Stimulated activated CD8-positive, alpha-beta memory T cell treated with anti-CD3 and anti-CD28 coated beads, Interleukin-7, amount 100 ng/mL, for 4 hours (primary cell): ENCODE measurements at regions not wholly inside any gene's neighbourhood (a gene's known extent, or its start where the extent isn't known, plus 50 kb on each side); places are given as distances from the start of the nearest gene placed in this dataset.

ENCODE experiments used
- DNase-seq, 2 donors: peaks; one replicate each; pipeline ENCODE4 v3.0.0-alpha.2; 2020; ENCODE audit warnings: low read depth in 2 of 2

DNA sequence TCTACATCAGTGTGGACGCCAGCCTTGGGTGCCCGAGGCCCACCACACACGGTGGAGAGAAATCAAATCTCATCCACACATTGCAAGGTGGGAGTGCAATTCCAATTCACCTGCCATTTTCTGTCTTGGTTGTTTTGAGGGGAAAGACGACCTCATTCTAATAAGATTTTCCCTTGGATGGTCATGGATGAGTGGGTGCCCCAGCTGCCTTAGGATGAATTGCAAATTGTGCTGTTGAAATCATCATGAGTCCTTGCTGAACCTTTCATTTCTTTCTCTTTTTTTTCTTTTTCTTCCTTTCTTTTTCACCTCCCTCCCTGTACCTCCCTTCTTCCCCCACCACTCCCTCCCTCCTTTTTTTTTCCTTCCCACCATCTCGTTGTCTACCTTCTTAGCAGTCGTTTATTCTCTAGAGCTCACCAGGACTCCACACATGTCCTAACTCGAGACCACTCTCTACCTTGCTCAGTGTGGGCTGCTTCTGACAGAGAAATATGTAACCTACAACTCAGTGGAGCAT is 266.9 kb upstream of the NFE2L3 start:
- no peak for DNase-seq

DNA sequence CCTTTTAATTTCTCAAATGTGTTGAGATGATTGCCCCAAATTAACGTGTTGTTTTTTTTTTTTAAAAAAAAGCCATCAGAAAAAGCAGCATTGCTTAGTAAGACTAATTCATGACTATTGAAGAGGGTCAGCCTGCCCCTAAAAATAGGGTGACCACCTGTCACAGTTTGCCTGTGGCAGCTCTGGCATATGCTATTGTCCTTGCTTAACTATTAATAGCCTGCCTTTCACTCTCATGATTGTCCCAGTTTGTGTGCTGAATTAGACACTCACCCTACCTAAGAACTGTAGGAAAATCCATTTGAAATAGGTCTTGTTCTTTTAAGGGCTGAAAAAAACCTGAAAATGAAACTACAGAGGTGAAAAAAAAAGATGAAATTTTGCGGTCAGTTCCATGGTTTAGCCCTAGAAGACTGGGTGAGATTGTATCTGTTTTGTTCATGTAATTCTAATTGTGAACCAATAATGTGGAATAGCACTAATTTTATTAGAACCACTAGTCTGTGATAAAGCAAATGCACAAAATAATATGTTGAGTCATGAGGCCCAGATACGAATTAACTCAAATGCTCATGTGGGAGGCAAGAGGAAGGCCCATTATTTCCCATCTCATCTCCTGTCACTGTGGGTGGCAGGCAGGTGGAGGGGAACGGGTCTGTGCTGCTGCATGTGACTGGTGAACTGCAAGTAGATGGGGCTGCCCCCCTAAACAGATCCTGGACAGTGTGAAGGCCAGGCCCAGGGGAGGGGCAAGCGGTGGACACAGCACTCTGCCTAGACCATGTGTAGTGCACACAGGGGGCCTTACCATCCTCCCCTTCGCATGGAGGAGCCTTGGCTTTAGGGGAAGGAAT is 265.4 kb upstream of the NFE2L3 start:
- no peak for DNase-seq

GRCh38 chr7:25887266-25887665 is 264.7 kb upstream of the NFE2L3 start:
- DNase-seq, result no peak

DNA sequence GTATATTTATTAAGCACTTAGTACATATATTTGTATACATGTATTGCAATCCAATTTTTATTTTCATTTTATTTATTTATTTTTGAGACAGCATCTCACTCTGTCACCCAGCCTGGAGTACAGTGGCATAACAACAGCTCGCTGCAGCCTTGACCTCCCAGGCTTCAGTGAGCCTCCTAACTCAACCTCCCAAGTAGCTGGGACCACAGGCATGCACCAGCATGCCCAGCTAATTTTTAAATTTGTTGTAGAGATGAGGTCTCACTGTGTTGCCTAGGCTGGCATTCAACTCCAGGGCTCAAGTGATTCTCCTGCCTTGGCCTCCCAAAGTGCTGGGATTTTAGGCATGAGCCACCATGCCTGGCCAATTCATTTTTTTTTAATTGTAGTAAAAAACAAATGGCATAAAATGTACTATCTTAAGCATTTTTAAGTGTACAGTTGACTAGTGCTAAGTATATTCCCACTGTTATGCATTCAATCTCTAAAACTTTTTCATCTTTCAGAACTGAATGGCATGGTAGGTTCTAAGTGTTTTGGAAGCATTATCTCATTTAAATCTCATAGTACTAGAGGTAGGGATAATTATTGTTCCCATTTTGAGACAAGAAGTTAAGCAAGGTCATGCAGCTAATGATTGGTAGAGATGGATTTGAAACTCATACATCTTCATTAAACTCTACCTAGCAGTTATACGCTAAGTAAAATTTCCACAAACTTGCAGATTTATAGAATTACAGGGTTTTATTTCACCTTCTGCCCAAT is 264.0 kb upstream of the NFE2L3 start:
- DNase-seq, result no peak

GRCh38 chr7:25889765-25890164 is 262.2 kb upstream of the NFE2L3 start:
- no peak for DNase-seq

- DNase-seq, result no peak
Measured at GRCh38 chr7:25891591-25891990, 260.4 kb upstream of the NFE2L3 start.

DNA sequence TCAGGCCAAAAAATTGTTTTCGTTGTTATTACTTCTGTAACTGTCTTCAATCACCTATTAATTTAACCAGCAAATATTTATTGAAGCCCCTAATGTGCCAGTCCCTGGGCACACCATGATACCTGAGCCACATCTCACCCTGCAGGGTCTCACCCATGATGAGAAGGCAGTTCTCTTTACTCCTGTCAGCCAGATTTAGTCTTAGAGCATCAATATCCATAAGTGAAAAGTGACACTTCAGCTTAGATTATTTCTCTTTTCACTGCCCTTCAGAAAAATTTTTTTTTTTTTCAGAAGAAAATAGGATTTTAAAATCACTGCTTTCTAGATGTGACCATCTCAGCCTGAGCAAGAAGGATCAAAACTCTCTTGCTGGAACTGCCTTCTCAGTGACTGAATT is 258.6 kb upstream of the NFE2L3 start:
- no peak for DNase-seq

GRCh38 chr7:25894002-25894901 is 257.7 kb upstream of the NFE2L3 start:
- DNase-seq, result no peak

- DNase-seq, result peak; percentile 25 to 48
Measured at GRCh38 chr7:25894902-25895791, 256.9 kb upstream of the NFE2L3 start.

GRCh38 chr7:25895792-25896171 is 256.2 kb upstream of the NFE2L3 start:
- no peak for DNase-seq

GRCh38 chr7:25897261-25897782 is 254.7 kb upstream of the NFE2L3 start:
- no peak for DNase-seq

- no peak for DNase-seq
Measured at GRCh38 chr7:25900245-25900644, 251.8 kb upstream of the NFE2L3 start.

DNA sequence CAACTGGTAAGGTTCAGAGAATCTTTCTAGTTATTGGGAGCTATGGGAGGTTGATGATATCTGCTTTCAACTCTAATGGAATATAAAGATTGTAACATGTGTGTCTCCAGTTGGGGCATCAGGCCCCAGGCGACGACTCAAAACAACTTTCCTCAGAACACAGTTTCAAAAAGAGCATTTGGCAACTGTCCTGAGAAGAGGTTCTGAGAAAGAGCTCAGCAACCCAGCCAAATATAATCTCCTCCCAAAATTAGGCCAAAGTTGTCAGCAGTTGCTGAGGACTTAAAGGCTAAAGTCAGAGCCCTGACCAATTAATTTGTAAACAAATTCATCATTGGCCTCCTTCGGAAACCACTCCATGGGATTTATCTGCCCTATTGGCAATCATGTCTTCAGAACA is 251.1 kb upstream of the NFE2L3 start:
- DNase-seq, result no peak

GRCh38 chr7:25901658-25902057 is 250.3 kb upstream of the NFE2L3 start:
- no peak for DNase-seq

DNA sequence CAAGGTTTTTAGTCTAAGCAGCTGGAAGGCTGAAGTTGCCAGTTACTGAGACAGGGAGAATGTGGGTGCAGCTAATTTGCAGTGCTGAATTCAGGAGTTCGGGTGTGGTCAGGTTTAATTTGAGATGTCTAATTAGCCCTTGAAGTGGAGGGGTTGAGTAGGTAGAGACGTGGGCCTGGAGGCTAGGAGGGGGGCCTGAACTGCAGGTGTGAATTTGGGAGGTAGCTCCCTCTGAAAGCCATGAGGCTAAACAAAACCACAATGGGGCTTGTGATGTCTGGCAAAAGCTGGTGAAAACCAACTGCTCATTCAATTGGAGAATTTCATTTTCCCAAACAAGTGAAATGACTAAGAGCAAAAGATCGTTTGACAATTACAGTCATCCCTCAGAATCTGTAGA is 246.0 kb upstream of the NFE2L3 start:
- DNase-seq, result no peak

DNA sequence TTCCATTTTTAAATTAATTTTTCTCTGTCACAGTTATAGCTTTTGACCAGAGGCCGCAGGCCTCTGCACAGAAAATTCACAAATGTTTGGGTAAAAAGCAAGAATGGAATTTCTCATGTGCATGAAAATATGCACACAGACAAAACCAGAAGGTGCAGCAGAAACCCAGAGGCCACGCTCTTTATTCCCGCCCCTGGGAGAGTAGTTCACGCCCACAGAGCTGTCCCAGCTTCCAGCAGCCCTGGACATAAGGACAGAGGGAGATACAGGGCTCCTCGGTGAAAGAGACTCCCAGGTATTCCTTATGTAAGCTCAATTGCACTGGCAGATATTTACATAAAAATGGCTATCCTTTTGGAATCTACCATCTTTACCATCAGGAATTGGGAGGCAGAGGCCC is 245.2 kb upstream of the NFE2L3 start:
- no peak for DNase-seq

DNA sequence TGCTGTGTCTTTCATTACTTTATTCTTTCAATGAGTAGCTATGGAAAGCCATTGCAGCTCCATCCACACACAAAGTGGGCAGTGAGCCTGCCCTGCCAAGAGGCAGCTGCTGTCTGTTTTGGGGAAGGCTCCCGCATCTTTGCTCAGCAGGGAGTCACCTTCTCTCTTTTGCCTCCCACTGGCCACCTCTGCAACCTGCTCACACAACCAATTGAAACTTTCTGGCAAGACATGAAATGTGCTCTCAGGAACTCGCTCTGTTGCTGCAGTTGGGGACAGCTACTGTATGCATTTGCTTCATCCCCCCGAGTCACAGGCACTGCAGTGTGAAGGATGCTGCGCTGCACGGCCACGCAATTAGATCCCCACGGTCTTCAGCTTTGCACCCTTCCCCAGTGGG is 244.8 kb upstream of the NFE2L3 start:
- DNase-seq, result no peak

DNA sequence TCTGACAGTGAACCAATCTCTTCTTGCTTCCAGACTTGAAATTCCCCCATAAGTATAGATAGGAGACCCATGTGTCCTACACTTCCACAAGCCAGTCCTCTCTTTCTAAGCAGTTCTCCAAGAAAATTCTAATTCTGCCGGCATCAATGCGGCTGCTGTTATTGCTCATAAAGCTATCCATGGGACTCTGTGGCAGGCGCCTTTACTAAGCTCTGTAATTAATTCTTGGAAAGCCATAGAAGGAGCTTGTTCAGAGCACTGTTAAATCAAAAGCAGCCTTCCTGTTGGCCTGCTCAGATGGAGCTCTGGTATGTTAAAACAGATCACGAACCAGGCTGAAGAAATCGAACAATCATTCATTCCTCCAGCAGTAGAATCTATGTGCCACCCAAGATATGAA is 244.3 kb upstream of the NFE2L3 start:
- DNase-seq, result no peak

DNA sequence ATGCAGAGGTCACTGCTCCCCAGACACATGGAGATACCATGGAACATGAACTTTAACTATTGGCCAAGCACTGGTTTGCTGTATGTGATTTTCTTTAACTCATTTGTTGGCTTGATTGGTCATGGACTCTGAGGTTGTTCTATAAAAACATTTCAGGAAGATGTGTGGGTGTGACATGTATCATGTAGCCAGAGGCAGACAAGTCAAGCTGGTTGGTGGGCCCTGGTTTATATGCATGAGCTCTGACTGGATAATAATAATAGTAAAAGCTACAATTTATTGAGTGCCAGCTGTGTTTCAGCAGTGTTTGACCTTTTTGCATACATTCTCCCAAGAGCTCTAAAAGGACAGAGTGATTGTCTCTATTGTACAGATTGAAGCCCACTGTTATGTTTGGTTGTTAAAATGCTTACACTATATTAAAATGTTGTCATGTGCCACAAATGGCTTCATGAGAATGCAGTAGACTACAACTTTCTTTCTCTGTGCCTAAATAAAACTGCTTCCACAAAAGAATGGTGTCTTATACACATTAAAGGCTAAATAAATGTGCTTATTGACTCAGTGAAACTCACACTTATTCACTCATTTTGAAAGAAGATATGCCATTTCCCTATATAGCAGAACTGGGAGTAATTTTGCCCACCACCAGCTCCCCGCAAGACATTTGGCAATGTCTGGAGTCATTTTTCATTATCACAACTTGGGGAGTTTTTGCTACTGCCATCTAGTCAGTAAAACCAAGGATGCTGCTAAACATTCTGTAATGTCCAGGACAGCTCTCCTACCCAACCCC is 243.6 kb upstream of the NFE2L3 start:
- no peak for DNase-seq
